ENCODE measurements at regions not wholly inside any gene's neighbourhood (a gene's known extent, or its start where the extent isn't known, plus 50 kb on each side); places are given as distances from the start of the nearest gene placed in this dataset.

- Histone ChIP-seq H3K27ac (ENCODE audit: low read length) (no peak overlapping the region), H4K20me1 (ENCODE audit: insufficient read depth, low read length) (no peaks in the 10 kb centered on the region), H3K27me3 (ENCODE audit: insufficient read depth, low read length, poor library complexity) (no peaks in the 10 kb centered on the region), H3K36me3 (ENCODE audit: insufficient read depth, low read length) (no peaks in the 10 kb centered on the region), H3K79me2 (ENCODE audit: insufficient read depth, low read length) (no peaks in the 10 kb centered on the region), H3K4me3 (ENCODE audit: low read depth in 1 of 2, low read length in 2 of 2) (no peak overlapping the region), H2AFZ (ENCODE audit: low read depth, low read length) (no peak overlapping the region), H3K4me2 (ENCODE audit: insufficient read depth, low read length) (no peak overlapping the region), H3K4me1 (ENCODE audit: insufficient read depth, low read length) (no peaks in the 10 kb centered on the region), H3K9ac (ENCODE audit: low read depth, low read length) (no peak overlapping the region), H3K9me3 (ENCODE audit: insufficient read depth, low read length, severe bottlenecking) (no peaks in the 10 kb centered on the region)
- no peak for ATAC-seq (ENCODE audit: insufficient read depth, low read depth)
- no peak for DNase-seq
- no peak for TF ChIP-seq EZH2 (IDR thresholded peaks at IDR 0.05; ENCODE audit: borderline replicate concordance, low read depth, low read length, severe bottlenecking)
Observed at GRCh38 chr14:58923751-58924405, 264.6 kb upstream of the DAAM1 start.

- no peak for TF ChIP-seq CTCF (IDR thresholded peaks at IDR 0.05; ENCODE audit: borderline replicate concordance, extremely low read depth, low read length, poor library complexity, severe bottlenecking)
- no peak for TF ChIP-seq EZH2 (IDR thresholded peaks at IDR 0.05; ENCODE audit: borderline replicate concordance, low read depth, low read length, severe bottlenecking)
- H3K9me3 ChIP-seq (ENCODE audit: insufficient read depth, low read length, severe bottlenecking) = no peaks in the 10 kb centered on the region
- H3K27ac ChIP-seq (ENCODE audit: low read length) = no peak overlapping the region
- H3K4me2 ChIP-seq (ENCODE audit: insufficient read depth, low read length) = no peak overlapping the region
- H2AFZ ChIP-seq (ENCODE audit: low read depth, low read length) = no peak overlapping the region
- no peaks in the 10 kb centered on the region for H4K20me1 ChIP-seq (ENCODE audit: insufficient read depth, low read length)
- no peak overlapping the region for H3K4me3 ChIP-seq (ENCODE audit: low read depth in 1 of 2, low read length in 2 of 2)
- no peaks in the 10 kb centered on the region for H3K79me2 ChIP-seq (ENCODE audit: insufficient read depth, low read length)
- no peaks in the 10 kb centered on the region for H3K36me3 ChIP-seq (ENCODE audit: insufficient read depth, low read length)
- H3K27me3 ChIP-seq (ENCODE audit: insufficient read depth, low read length, poor library complexity) = no peaks in the 10 kb centered on the region
- DNase-seq (no peak), ATAC-seq (ENCODE audit: insufficient read depth, low read depth) (no peak)
- H3K9ac ChIP-seq (ENCODE audit: low read depth, low read length) = no peak overlapping the region
- no peaks in the 10 kb centered on the region for H3K4me1 ChIP-seq (ENCODE audit: insufficient read depth, low read length)
Observed at GRCh38 chr14:58941629-58942028, 246.8 kb upstream of the DAAM1 start.

GRCh38 chr14:58942516-58942915, 246.0 kb upstream of the DAAM1 start:
- Histone ChIP-seq H3K27ac (ENCODE audit: low read length) (no peak overlapping the region), H3K9me3 (ENCODE audit: insufficient read depth, low read length, severe bottlenecking) (no peaks in the 10 kb centered on the region), H3K4me1 (ENCODE audit: insufficient read depth, low read length) (no peaks in the 10 kb centered on the region), H3K27me3 (ENCODE audit: insufficient read depth, low read length, poor library complexity) (no peaks in the 10 kb centered on the region), H3K36me3 (ENCODE audit: insufficient read depth, low read length) (no peaks in the 10 kb centered on the region), H4K20me1 (ENCODE audit: insufficient read depth, low read length) (no peaks in the 10 kb centered on the region), H2AFZ (ENCODE audit: low read depth, low read length) (no peak overlapping the region), H3K4me2 (ENCODE audit: insufficient read depth, low read length) (no peak overlapping the region), H3K4me3 (ENCODE audit: low read depth in 1 of 2, low read length in 2 of 2) (no peak overlapping the region), H3K79me2 (ENCODE audit: insufficient read depth, low read length) (no peaks in the 10 kb centered on the region), H3K9ac (ENCODE audit: low read depth, low read length) (no peak overlapping the region)
- no peak for DNase-seq
- TF ChIP-seq EZH2 (IDR thresholded peaks at IDR 0.05; ENCODE audit: borderline replicate concordance, low read depth, low read length, severe bottlenecking) = no peak
- ATAC-seq (ENCODE audit: insufficient read depth, low read depth) = no peak

- Histone ChIP-seq H3K36me3 (ENCODE audit: insufficient read depth, low read length) (no peaks in the 10 kb centered on the region), H3K9me3 (ENCODE audit: insufficient read depth, low read length, severe bottlenecking) (no peaks in the 10 kb centered on the region), H3K79me2 (ENCODE audit: insufficient read depth, low read length) (no peaks in the 10 kb centered on the region), H3K9ac (ENCODE audit: low read depth, low read length) (no peak overlapping the region), H2AFZ (ENCODE audit: low read depth, low read length) (no peak overlapping the region), H3K4me3 (ENCODE audit: low read depth in 1 of 2, low read length in 2 of 2) (no peak overlapping the region), H3K27ac (ENCODE audit: low read length) (no peak overlapping the region), H3K4me1 (ENCODE audit: insufficient read depth, low read length) (no peaks in the 10 kb centered on the region), H3K27me3 (ENCODE audit: insufficient read depth, low read length, poor library complexity) (no peaks in the 10 kb centered on the region), H4K20me1 (ENCODE audit: insufficient read depth, low read length) (no peaks in the 10 kb centered on the region), H3K4me2 (ENCODE audit: insufficient read depth, low read length) (no peak overlapping the region)
- no peak for DNase-seq
- no peak for TF ChIP-seq EZH2 (IDR thresholded peaks at IDR 0.05; ENCODE audit: borderline replicate concordance, low read depth, low read length, severe bottlenecking)
- no peak for TF ChIP-seq CTCF (IDR thresholded peaks at IDR 0.05; ENCODE audit: borderline replicate concordance, extremely low read depth, low read length, poor library complexity, severe bottlenecking)
- no peak for ATAC-seq (ENCODE audit: insufficient read depth, low read depth)
Observed at GRCh38 chr14:58944343-58944967, 244.0 kb upstream of the DAAM1 start.

All from DND-41 (cell line).